GM19463 (cell line): ENCODE measurements at regions not wholly inside any gene's neighbourhood (a gene's known extent, or its start where the extent isn't known, plus 50 kb on each side); places are given as distances from the start of the nearest gene placed in this dataset.
A peak's percentile ranks its signal among the peaks of the same experiment; 100 is the strongest.
"Not testable (repeated sequence)": the region's sequence is repeated elsewhere in the genome, so short reads cannot be mapped to it uniquely, and the experiment has no call there.

Experiments
- ATAC-seq: cut with Tn5 transposase; IDR thresholded peaks from one replicate; pipeline ENCODE4 v1.9.1; 2021; ENCODE audit warnings: mild to moderate bottlenecking, moderate library complexity; ENCODE audit not compliant: unreplicated experiment

- ATAC-seq, result no peak
Measured at GRCh38 chr3:109648027-109648426, 310.7 kb upstream of the DPPA4 start.

- ATAC-seq, result no peak
Measured at GRCh38 chr3:109656225-109656624, 318.9 kb upstream of the DPPA4 start.

- ATAC-seq, result no peak
Measured at GRCh38 chr3:109678600-109678999, 341.3 kb upstream of the DPPA4 start.

- no peak for ATAC-seq
Measured at GRCh38 chr3:109679664-109680063, 342.3 kb upstream of the DPPA4 start.

GRCh38 chr3:109683746-109684145, 346.4 kb upstream of the DPPA4 start:
- no peak for ATAC-seq

DNA sequence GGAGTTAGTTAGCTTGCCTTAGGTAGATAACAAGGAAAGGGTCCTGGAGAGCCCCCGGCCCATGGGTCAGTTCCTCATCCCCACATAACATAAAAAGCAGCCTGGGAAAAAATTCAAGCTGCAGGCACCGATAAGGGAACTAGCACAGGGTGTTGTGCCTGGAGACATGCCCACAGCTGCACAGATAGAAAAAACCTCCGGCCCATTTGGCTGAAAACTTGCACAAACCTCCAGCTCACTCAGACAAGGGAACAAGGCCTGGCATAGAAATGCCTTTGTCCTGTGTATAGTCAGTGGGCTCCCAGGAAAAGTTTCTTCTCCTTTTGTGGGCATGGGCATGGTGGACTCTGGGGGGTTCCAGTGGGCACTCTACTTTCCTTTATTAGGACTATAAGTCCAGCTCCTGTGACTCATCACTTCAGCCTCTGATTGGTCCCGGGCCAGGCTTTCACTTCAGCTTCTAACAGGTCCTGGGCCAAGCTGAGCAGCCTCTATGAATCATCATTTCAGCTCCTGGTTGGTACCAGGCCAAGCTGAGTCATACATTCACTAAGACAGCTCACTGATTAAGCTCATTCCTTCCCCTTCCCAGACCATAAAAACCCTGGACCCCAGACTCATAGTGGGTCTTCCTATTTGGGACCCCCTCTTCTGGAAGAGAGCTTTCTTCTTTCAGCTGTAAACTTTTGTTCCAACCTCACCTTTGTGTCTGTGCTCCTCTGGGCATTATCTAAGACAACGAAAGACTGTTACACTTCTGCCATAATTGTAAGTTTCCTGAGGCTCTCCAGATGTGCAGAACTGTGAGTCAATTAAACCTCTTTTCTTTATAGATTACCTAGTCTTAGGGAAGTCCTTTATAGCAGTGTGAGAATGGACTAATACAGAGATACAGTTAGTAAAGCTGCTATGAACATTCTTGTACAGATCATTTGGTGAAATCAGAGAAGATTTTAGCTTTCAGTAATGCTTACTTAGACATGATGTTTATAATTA, 348.0 kb upstream of the DPPA4 start:
- ATAC-seq, result no peak

DNA sequence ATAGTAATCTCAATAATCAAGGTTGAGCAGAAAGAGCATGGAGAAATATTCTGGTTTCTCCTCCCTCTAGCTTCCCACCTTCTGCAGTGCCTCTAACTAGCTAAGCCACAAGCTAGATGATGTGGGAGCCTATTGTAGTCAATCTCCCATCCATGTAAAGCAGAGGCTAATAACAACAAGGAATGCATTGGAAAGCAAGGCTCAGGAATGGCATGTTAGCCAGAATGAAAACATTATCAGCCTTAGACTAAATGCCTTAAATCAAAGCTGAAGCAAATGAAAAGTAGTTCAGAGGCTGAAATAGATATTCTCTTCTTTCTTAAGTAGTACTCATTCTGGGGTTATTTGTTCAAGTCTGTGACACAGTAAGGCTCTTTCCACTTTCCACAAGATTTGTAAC, 350.3 kb upstream of the DPPA4 start:
- ATAC-seq, result no peak

DNA sequence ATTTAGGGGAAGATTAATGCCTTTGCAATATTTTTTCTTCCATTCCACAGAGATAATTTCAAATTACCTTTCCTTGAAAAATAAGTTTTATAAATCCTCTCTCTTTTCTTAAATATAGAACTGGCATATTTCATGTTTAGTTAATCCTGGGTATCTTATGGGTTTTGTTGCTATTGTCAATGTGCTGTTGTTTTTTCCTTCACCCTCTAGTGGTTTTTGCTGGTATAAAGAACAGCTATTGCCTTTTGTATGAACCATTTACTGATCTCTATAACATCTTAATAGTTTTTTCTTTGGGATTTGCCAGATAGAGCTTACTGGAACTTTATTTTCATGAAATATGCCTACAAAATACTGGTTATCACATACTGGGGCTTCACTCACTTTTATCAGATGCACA, 359.6 kb upstream of the DPPA4 start:
- no peak for ATAC-seq

DNA sequence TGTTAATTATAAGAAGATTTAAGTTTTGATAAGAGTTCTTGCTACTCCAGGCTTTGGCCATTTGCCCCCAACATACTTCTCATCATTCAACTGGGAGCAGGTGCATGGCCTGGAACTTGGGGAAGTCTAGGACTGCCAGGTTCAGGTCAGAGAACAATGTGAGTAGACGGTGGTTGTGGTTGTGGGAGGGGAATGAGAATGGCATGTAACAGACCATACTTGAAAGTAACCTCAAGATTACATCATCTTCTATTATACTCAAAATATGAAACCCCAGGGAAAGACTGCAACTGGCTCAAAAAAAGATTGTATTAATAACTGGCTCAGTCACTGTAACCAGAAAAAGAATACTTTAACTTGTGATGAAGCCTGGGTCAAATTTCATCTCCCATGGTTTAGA, 364.9 kb upstream of the DPPA4 start:
- peak; percentile 97 for ATAC-seq

- ATAC-seq, result no peak
Measured at GRCh38 chr3:109702976-109703375, 365.6 kb upstream of the DPPA4 start.

- not testable (repeated sequence) for ATAC-seq
Measured at GRCh38 chr3:109705133-109705532, 367.8 kb upstream of the DPPA4 start.

GRCh38 chr3:109707617-109708016, 370.3 kb upstream of the DPPA4 start:
- no peak for ATAC-seq

- ATAC-seq, result no peak
Measured at GRCh38 chr3:109713288-109713687, 375.9 kb upstream of the DPPA4 start.

GRCh38 chr3:109715707-109716106, 378.4 kb upstream of the DPPA4 start:
- ATAC-seq, result no peak

DNA sequence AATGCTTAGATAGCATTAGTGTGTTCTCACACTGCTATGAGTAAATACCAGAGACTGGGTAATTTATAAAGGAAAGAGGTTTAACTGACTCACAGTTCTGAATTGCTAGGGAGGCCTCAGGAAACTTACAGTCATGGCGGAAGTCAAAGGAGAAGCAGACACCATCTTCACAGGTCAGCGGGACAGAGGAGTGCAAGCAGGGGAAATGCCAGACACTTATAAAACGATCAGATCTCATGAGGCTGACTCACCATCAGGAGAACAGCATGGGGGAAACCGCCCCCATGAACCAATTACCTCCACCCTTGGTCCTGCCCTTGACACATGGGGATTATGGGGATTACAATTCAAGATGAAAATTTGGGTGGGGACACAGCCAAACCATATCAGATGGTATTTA, 381.5 kb upstream of the DPPA4 start:
- ATAC-seq, result no peak

DNA sequence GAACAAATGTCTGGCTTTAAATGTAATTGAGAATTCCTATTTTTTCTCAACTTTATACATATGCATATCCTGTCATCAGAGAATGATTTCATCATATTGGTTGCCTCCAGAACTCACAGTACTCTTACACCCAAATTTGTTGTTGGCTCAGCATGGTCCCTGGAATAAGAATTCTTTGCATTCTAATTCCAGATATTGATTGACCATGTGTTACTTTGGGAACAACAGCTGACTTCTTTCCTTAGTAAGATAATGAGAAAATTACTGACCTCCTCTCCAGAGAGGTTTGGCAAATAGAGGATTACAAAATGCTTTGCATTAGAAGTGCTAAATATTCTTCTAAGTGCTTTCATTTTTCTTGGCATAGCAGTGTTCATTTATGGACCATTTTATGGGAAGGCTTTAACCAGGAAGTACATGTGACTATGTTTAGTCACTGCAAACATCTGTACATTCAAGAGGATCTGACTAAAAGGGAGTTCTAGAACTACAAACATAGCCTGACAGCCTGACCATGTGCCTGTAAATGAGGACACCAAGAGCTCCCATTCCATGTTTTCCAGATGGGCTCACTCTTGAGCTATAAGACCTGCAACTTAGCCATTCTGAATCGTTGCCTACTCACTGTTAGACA, 391.6 kb upstream of the DPPA4 start:
- ATAC-seq, result no peak

- ATAC-seq, result peak; percentile 77
Measured at GRCh38 chr3:109731639-109732473, 394.5 kb upstream of the DPPA4 start.

- ATAC-seq, result no peak
Measured at GRCh38 chr3:109743981-109744380, 406.6 kb upstream of the DPPA4 start.

DNA sequence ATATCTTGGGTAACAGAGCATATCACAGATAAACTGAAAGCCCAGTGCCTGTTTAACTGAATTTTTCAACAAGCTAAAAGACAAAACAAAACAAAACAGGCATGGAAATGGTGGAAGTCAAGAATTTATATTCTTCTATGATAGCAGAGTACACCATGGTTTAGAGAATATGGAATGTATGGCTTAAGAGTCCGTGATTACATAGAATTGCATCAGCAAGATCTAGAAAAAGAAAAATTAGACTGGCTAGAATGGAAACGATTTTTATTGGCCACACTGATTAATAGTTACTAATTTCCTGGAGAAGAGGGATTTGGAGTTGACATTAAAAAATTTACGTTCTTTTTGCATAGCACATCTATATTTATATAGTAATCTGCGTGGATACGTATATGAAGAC, 435.2 kb upstream of the DPPA4 start:
- no peak for ATAC-seq

DNA sequence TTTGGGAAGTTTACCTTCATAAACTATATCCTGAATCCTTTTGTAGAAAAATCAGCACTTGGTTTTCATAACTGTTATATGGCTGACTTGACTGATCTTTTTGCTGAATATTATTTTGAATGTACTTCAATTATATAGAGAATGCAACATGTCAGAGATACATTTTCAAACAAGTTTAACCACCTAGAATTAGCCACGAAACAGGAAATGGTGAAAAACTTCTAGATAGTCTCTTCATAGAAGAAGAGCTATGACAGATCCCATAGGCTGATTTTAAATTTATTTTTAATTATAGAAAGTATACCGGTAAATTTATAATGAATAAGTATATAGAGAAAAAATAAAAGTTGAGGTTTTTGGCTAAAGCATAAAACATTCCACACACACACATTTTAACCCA, 436.8 kb upstream of the DPPA4 start:
- ATAC-seq, result no peak

- ATAC-seq, result no peak
Measured at GRCh38 chr3:109784285-109784684, 446.9 kb upstream of the DPPA4 start.
